H1 (cell line): ENCODE measurements at regions not wholly inside any gene's neighbourhood (a gene's known extent, or its start where the extent isn't known, plus 50 kb on each side); places are given as distances from the start of the nearest gene placed in this dataset.

ENCODE experiments used
- CTCF ChIA-PET: fragments of 300-600 bp; sonication (Branson Sonifier 250); formaldehyde crosslinking; loops from one replicate; lab custom pipeline; 2021; ENCODE audit not compliant: partially characterized antibody; lab: Charles Lee
- POLR2A ChIA-PET: fragments of 300-600 bp; sonication (Branson Sonifier 250); formaldehyde crosslinking; loops from one replicate; lab custom pipeline; 2021; ENCODE audit warnings: inconsistent platforms; ENCODE audit not compliant: partially characterized antibody; lab: Charles Lee
- DNase-seq, 2 experiments: peaks; one replicate each; pipeline versions ENCODE4 v3.0.0 to v3.0.0-alpha.2; 2010 to 2022; ENCODE audit warnings: low spot score in 2 of 2, low read depth in 1 of 2, mixed read lengths in 1 of 2
- FAIRE-seq: peaks from 2 replicates; lab custom pipeline; 2011; peaks lifted over from hg19 to GRCh38; lab: Jason Lieb, UNC
- H2AFZ ChIP-seq: 2 replicates; pipeline ENCODE4 v1.8.1; 2012; ENCODE audit warnings: low read length, inconsistent platforms
- H2AK5ac ChIP-seq: 2 replicates; pipeline ENCODE4 v1.6.1; 2013; ENCODE audit warnings: low read depth, low read length
- H2BK120ac ChIP-seq: replicated peaks from 2 replicates; pipeline ENCODE3; 2013; ENCODE audit warnings: low read depth, low read length, inconsistent platforms
- H2BK12ac ChIP-seq: 2 replicates; pipeline ENCODE4 v1.6.1; 2013; ENCODE audit warnings: low read depth, low read length
- H2BK15ac ChIP-seq: 2 replicates; pipeline ENCODE4 v1.6.1; 2013; ENCODE audit warnings: low read length
- H2BK20ac ChIP-seq: 2 replicates; pipeline ENCODE4 v1.6.1; 2013; ENCODE audit warnings: low read length
- H2BK5ac ChIP-seq: 2 replicates; pipeline ENCODE4 v1.6.1; 2013; ENCODE audit warnings: low read depth, low read length
- H3K14ac ChIP-seq: 2 replicates; pipeline ENCODE4 v1.6.1; 2013; ENCODE audit warnings: inconsistent platforms; ENCODE audit not compliant: insufficient read length
- H3K18ac ChIP-seq: 2 replicates; pipeline ENCODE4 v1.6.1; 2013; ENCODE audit warnings: low read length; ENCODE audit errors: extremely low read depth
- H3K23ac ChIP-seq: 2 replicates; pipeline ENCODE4 v1.6.1; 2013; ENCODE audit warnings: inconsistent platforms; ENCODE audit not compliant: insufficient read length
- H3K23me2 ChIP-seq: 2 replicates; pipeline ENCODE4 v1.6.1; 2013; ENCODE audit warnings: low read depth, low read length
- H3K27ac ChIP-seq: 2 replicates; pipeline ENCODE4 v1.6.1; 2011; ENCODE audit warnings: low read depth, low read length, inconsistent platforms
- H3K27me3 ChIP-seq, 4 experiments: replicated peaks in 1 of 4; 1 replicate in 1 of 4; 2 replicates in 3 of 4; pipeline versions ENCODE4 v1.6.1 to v1.8.1; 2011 to 2013; ENCODE audit warnings: low read length in 3 of 4, mild to moderate bottlenecking in 3 of 4, inconsistent platforms in 2 of 4, mixed read lengths in 2 of 4, moderate library complexity in 1 of 4; ENCODE audit not compliant: control insufficient read depth in 3 of 4, insufficient read depth in 3 of 4; ENCODE audit errors: extremely low read depth in 1 of 4
- H3K36me3 ChIP-seq, 4 experiments: 2 replicates each; pipeline versions ENCODE4 v1.6.1 to v1.8.1; 2011 to 2013; ENCODE audit warnings: mild to moderate bottlenecking in 4 of 4, low read length in 3 of 4, moderate library complexity in 2 of 4, control low read depth in 1 of 4, inconsistent platforms in 1 of 4; ENCODE audit not compliant: insufficient read depth in 4 of 4, control insufficient read depth in 2 of 4
- H3K4ac ChIP-seq: replicated peaks from 2 replicates; pipeline ENCODE3; 2013; ENCODE audit warnings: low read length, low read depth, mixed read lengths, inconsistent platforms; ENCODE audit not compliant: insufficient read length
- H3K4me1 ChIP-seq, 4 experiments: replicated peaks in 1 of 4; 1 replicate in 1 of 4; 2 replicates in 3 of 4; pipeline versions ENCODE4 v1.6.1 to v1.8.1; 2011 to 2013; ENCODE audit warnings: low read length in 3 of 4, inconsistent platforms in 2 of 4, mixed read lengths in 1 of 4; ENCODE audit not compliant: insufficient read depth in 4 of 4, control insufficient read depth in 3 of 4
- H3K4me2 ChIP-seq, 2 experiments: 2 replicates each; pipeline versions ENCODE4 v1.6.1 to v1.8.1; 2011 to 2013; ENCODE audit warnings: low read depth in 2 of 2, low read length in 2 of 2, control low read depth in 1 of 2, inconsistent platforms in 1 of 2, mild to moderate bottlenecking in 1 of 2; ENCODE audit not compliant: insufficient read depth in 1 of 2
- H3K4me3 ChIP-seq, 4 experiments: fragments of 200-600, 300-600 bp in 1 of 4; sonication (generic), shearing (Covaris generic), sonication (Bioruptor Twin) in 1 of 4; 2 replicates each; pipeline versions ENCODE4 v1.5.1 to v1.8.1; 2011 to 2016; ENCODE audit warnings: low read length in 4 of 4, low read depth in 3 of 4, control low read depth in 2 of 4, inconsistent platforms in 2 of 4, mild to moderate bottlenecking in 2 of 4, mixed read lengths in 1 of 4, moderate library complexity in 1 of 4; ENCODE audit not compliant: insufficient read depth in 2 of 4; ENCODE audit errors: extremely low read depth in 1 of 4
- H3K56ac ChIP-seq: replicated peaks from 2 replicates; pipeline ENCODE3; 2013; ENCODE audit warnings: low read depth, mild to moderate bottlenecking, mixed read lengths, low read length, inconsistent platforms; ENCODE audit not compliant: insufficient read length
- H3K79me1 ChIP-seq: 2 replicates; pipeline ENCODE4 v1.6.1; 2013; ENCODE audit warnings: low read depth, low read length, control low read depth
- H3K79me2 ChIP-seq, 2 experiments: 2 replicates each; pipeline versions ENCODE4 v1.6.1 to v1.8.1; 2012 to 2013; ENCODE audit warnings: low read length in 2 of 2, mild to moderate bottlenecking in 2 of 2, inconsistent platforms in 1 of 2; ENCODE audit not compliant: insufficient read depth in 2 of 2, control insufficient read depth in 1 of 2
- H3K9ac ChIP-seq, 4 experiments: replicated peaks in 1 of 4; 1 replicate in 1 of 4; 2 replicates in 3 of 4; pipeline versions ENCODE4 v1.6.1 to v1.8.1; 2011 to 2013; ENCODE audit warnings: low read depth in 3 of 4, low read length in 3 of 4, control low read depth in 2 of 4, mild to moderate bottlenecking in 2 of 4, moderate library complexity in 2 of 4, inconsistent platforms in 1 of 4; ENCODE audit errors: extremely low read depth in 1 of 4
- H3K9me3 ChIP-seq, 2 experiments: 2 replicates each; pipeline versions ENCODE4 v1.6.1 to v1.8.1; 2012 to 2013; ENCODE audit warnings: mild to moderate bottlenecking in 2 of 2, moderate library complexity in 2 of 2, control low read depth in 1 of 2, inconsistent platforms in 1 of 2, low read depth in 1 of 2, low read length in 1 of 2, mixed read lengths in 1 of 2; ENCODE audit not compliant: insufficient read depth in 2 of 2
- H4K20me1 ChIP-seq, 2 experiments: replicated peaks in 1 of 2; 2 replicates each; pipeline versions ENCODE3 to v1.8.1; 2011 to 2013; ENCODE audit warnings: inconsistent platforms in 2 of 2, low read length in 2 of 2, mild to moderate bottlenecking in 1 of 2; ENCODE audit not compliant: insufficient read depth in 2 of 2, control insufficient read depth in 1 of 2
- H4K5ac ChIP-seq: 2 replicates; pipeline ENCODE4 v1.6.1; 2013; ENCODE audit warnings: low read length, low read depth, mixed read lengths, inconsistent platforms; ENCODE audit not compliant: insufficient read length
- H4K8ac ChIP-seq: 2 replicates; pipeline ENCODE4 v1.8.0; 2013; ENCODE audit warnings: mild to moderate bottlenecking, moderate library complexity, low read length, inconsistent platforms; ENCODE audit not compliant: insufficient read depth; ENCODE audit errors: extremely low read depth
- H4K91ac ChIP-seq: replicated peaks from 2 replicates; pipeline ENCODE3; 2013; ENCODE audit warnings: low read length, mixed read lengths, inconsistent platforms; ENCODE audit not compliant: insufficient read length
- ASH2L ChIP-seq: fragments of 200-600, 300-600 bp; sonication (generic); IDR thresholded peaks from one replicate; pipeline ENCODE4 v1.7.1; 2017; ENCODE audit warnings: low read length
- KDM4A ChIP-seq: IDR thresholded peaks from one replicate; pipeline ENCODE4 v1.7.1; 2012; ENCODE audit warnings: low read depth, mild to moderate bottlenecking, moderate library complexity, low read length, inconsistent platforms; ENCODE audit not compliant: severe bottlenecking
- NRF1 ChIP-seq: IDR thresholded peaks from 2 replicates; pipeline ENCODE4 v1.6.1; 2011; ENCODE audit warnings: mild to moderate bottlenecking, low read depth, low read length, improper control_type of control experiment
- RBBP5 ChIP-seq: IDR thresholded peaks from 2 replicates; pipeline ENCODE4 v1.7.1; 2012; ENCODE audit warnings: low read depth, mild to moderate bottlenecking, inconsistent platforms, low read length, moderate library complexity, borderline replicate concordance
- SP2 ChIP-seq: IDR thresholded peaks from 2 replicates; pipeline ENCODE4 v1.6.1; 2012; ENCODE audit warnings: mild to moderate bottlenecking, low read length, inconsistent platforms
- WGBS, 2 experiments: shearing (Covaris generic) in 1 of 2; methylation state at CpG; one replicate each; pipeline versions ENCODE4 v1.1.6 to v1.1.7; 2013 to 2015; ENCODE audit warnings: low lambda C conversion rate in 2 of 2, mixed read lengths in 2 of 2, inconsistent platforms in 1 of 2, low coverage in 1 of 2, missing lambda C conversion rate in 1 of 2; ENCODE audit not compliant: insufficient replicate concordance in 2 of 2, insufficient coverage in 1 of 2, insufficient read length in 1 of 2; ENCODE audit errors: extremely low coverage in 1 of 2, missing lambda C conversion rate in 1 of 2; 5-methylcytosine and 5-hydroxymethylcytosine counted together
- TF ChIP-seq, protein P1 (sequence below), 3 experiments: IDR thresholded peaks; 1 replicate in 2 of 3; 2 replicates in 1 of 3; pipeline versions ENCODE4 v1.5.1 to v1.6.1; 2011; ENCODE audit warnings: low read length in 3 of 3, mild to moderate bottlenecking in 3 of 3, inconsistent platforms in 2 of 3, low read depth in 1 of 3, moderate library complexity in 1 of 3; ENCODE audit not compliant: insufficient read depth in 1 of 3; ENCODE audit errors: control extremely low read depth in 1 of 3
- TF ChIP-seq, protein P2 (sequence below): IDR thresholded peaks from 2 replicates; pipeline ENCODE4 v1.6.1; 2012; ENCODE audit warnings: inconsistent platforms

- no peak overlapping the region for H3K27ac ChIP-seq
- H3K9me3 ChIP-seq = no peaks in the 10 kb centered on the region
- H3K27me3 ChIP-seq = no peaks in the 10 kb centered on the region
- no peak overlapping the region for H3K18ac ChIP-seq
- no peak for DNase-seq
- no peak overlapping the region for H2BK5ac ChIP-seq
- H3K23me2 ChIP-seq = no peaks in the 10 kb centered on the region
- H2BK15ac ChIP-seq = no peak overlapping the region
- no peak for TF ChIP-seq ASH2L
- TF ChIP-seq RBBP5 = no peak
- TF ChIP-seq KDM4A = no peak
- TF ChIP-seq, protein P1, sequence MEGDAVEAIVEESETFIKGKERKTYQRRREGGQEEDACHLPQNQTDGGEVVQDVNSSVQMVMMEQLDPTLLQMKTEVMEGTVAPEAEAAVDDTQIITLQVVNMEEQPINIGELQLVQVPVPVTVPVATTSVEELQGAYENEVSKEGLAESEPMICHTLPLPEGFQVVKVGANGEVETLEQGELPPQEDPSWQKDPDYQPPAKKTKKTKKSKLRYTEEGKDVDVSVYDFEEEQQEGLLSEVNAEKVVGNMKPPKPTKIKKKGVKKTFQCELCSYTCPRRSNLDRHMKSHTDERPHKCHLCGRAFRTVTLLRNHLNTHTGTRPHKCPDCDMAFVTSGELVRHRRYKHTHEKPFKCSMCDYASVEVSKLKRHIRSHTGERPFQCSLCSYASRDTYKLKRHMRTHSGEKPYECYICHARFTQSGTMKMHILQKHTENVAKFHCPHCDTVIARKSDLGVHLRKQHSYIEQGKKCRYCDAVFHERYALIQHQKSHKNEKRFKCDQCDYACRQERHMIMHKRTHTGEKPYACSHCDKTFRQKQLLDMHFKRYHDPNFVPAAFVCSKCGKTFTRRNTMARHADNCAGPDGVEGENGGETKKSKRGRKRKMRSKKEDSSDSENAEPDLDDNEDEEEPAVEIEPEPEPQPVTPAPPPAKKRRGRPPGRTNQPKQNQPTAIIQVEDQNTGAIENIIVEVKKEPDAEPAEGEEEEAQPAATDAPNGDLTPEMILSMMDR (IDR thresholded peaks at IDR 0.05; ENCODE audit: control extremely low read depth in 1 of 3, insufficient read depth in 1 of 3, low read depth in 1 of 3, low read length in 3 of 3) = no peak
- TF ChIP-seq, protein P2, sequence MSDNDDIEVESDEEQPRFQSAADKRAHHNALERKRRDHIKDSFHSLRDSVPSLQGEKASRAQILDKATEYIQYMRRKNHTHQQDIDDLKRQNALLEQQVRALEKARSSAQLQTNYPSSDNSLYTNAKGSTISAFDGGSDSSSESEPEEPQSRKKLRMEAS = no peak
- TF ChIP-seq NRF1 = no peak
- no peak for TF ChIP-seq SP2
- 88% methylated on average over 2 of the region's 2 CpGs; no CpG with 5 or more reads in 1 of the 2 experiments for WGBS, 2 experiments
- H3K4me1 ChIP-seq = no peaks in the 10 kb centered on the region
- H2BK120ac ChIP-seq = no peak overlapping the region
- H3K79me1 ChIP-seq = no peaks in the 10 kb centered on the region
- no peak overlapping the region for H3K4ac ChIP-seq
- H2AFZ ChIP-seq = no peak overlapping the region
- H4K91ac ChIP-seq = no peak overlapping the region
- H3K4me2 ChIP-seq = no peak overlapping the region
- H4K8ac ChIP-seq = no peak overlapping the region
- H3K79me2 ChIP-seq = no peaks in the 10 kb centered on the region
- no peak overlapping the region for H2BK20ac ChIP-seq
- H3K56ac ChIP-seq = no peak overlapping the region
- H3K9ac ChIP-seq = no peak overlapping the region
- POLR2A ChIA-PET = no interaction called here
- H2AK5ac ChIP-seq = no peak overlapping the region
- H4K20me1 ChIP-seq = no peaks in the 10 kb centered on the region
- CTCF ChIA-PET = interaction anchor here (0.6 kb wide), 1 partner anchor 461 kb away, joined by 4 read pairs; no protein-coding TSS in a partner anchor
- H3K23ac ChIP-seq = no peak overlapping the region
- H3K4me3 ChIP-seq = no peak overlapping the region
- no peak overlapping the region for H3K14ac ChIP-seq
- no peak overlapping the region for H2BK12ac ChIP-seq
- FAIRE-seq = no peak
- no peak overlapping the region for H4K5ac ChIP-seq
- no peaks in the 10 kb centered on the region for H3K36me3 ChIP-seq
These were observed 362.7 kb downstream of the STIM2 start for GRCh38 chr4:27223326-27223725.
